CD8-positive, alpha-beta memory T cell (primary cell): ENCODE measurements at regions not wholly inside any gene's neighbourhood (a gene's known extent, or its start where the extent isn't known, plus 50 kb on each side); places are given as distances from the start of the nearest gene placed in this dataset.

Source experiments
- CTCF ChIA-PET: fragments of 350-600 bp; sonication (Branson Sonifier 250); formaldehyde crosslinking; loops from one replicate; lab custom pipeline; 2021; ENCODE audit warnings: antibody characterized with exemption; lab: Charles Lee
- POLR2A ChIA-PET: fragments of 350-600 bp; sonication (Branson Sonifier 250); formaldehyde crosslinking; loops from one replicate; lab custom pipeline; 2021; ENCODE audit warnings: antibody characterized with exemption; lab: Charles Lee
- DNase-seq, 5 donors: peaks; one replicate each; pipeline versions ENCODE4 v3.0.0 to v3.0.0-alpha.2; 2020 to 2022; ENCODE audit warnings: mixed read lengths in 1 of 5
- H3K27ac ChIP-seq: one replicate; pipeline ENCODE4 v1.7.0; 2013; ENCODE audit warnings: low read depth, mild to moderate bottlenecking, low read length, moderate library complexity
- H3K27me3 ChIP-seq: 2 replicates; pipeline ENCODE4 v1.7.0; 2013; ENCODE audit warnings: low read length, mild to moderate bottlenecking; ENCODE audit not compliant: insufficient read depth, poor library complexity, severe bottlenecking
- H3K36me3 ChIP-seq: 2 replicates; pipeline ENCODE4 v1.7.0; 2013; ENCODE audit warnings: mild to moderate bottlenecking, low read length, moderate library complexity; ENCODE audit not compliant: insufficient read depth
- H3K4me1 ChIP-seq: 2 replicates; pipeline ENCODE4 v1.7.0; 2013; ENCODE audit warnings: mild to moderate bottlenecking, low read length, moderate library complexity; ENCODE audit not compliant: insufficient read depth
- H3K4me3 ChIP-seq: 2 replicates; pipeline ENCODE4 v1.7.0; 2013; ENCODE audit warnings: mild to moderate bottlenecking, low read length
- H3K9me3 ChIP-seq: 2 replicates; pipeline ENCODE4 v1.7.0; 2013; ENCODE audit warnings: mild to moderate bottlenecking, low read length
- H3K27ac Mint-ChIP-seq, 8 donors: one replicate each; pipeline ENCODE4 v1.8.0; 2020 to 2021; ENCODE audit warnings: mixed read lengths in 8 of 8, mild to moderate bottlenecking in 6 of 8, inconsistent platforms in 3 of 8, moderate library complexity in 3 of 8
- H3K27me3 Mint-ChIP-seq, 2 donors: one replicate each; pipeline ENCODE4 v1.8.0; 2020 to 2021; ENCODE audit warnings: mixed read lengths in 2 of 2, mild to moderate bottlenecking in 1 of 2, moderate library complexity in 1 of 2
- H3K36me3 Mint-ChIP-seq, 3 donors: one replicate each; pipeline ENCODE4 v1.8.0; 2020 to 2021; ENCODE audit warnings: mixed read lengths in 3 of 3, inconsistent platforms in 1 of 3, mild to moderate bottlenecking in 1 of 3
- H3K4me1 Mint-ChIP-seq, 3 donors: one replicate each; pipeline ENCODE4 v1.8.0; 2020 to 2021; ENCODE audit warnings: mixed read lengths in 3 of 3, inconsistent platforms in 1 of 3, mild to moderate bottlenecking in 1 of 3
- H3K4me3 Mint-ChIP-seq, 7 donors: one replicate each; pipeline ENCODE4 v1.8.0; 2020 to 2021; ENCODE audit warnings: mixed read lengths in 7 of 7, mild to moderate bottlenecking in 6 of 7, moderate library complexity in 4 of 7, inconsistent platforms in 2 of 7
- H3K9me3 Mint-ChIP-seq, 5 donors: one replicate each; pipeline ENCODE4 v1.8.0; 2020 to 2022; ENCODE audit warnings: mixed read lengths in 5 of 5, mild to moderate bottlenecking in 3 of 5, moderate library complexity in 2 of 5, inconsistent platforms in 1 of 5

DNA sequence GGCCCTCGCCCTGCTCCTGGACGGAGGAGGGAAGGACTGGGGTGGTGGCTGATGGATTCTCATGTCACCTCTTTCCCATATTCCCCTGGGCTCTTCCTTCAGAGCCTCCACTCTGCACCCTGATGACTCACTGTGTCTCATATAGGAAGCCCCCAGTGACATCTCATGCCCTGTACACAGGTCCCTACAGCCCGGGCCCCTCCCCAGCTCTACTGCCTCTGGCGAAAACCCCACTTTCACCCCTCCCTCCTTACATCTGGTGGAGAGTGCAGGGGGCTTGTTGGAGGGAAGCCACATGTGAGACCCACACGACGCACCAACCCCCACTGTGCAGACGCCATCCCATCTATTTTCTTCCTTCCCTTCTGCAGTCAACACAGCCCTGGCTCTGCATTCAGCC lies 72.8 kb upstream of the ZNF479 start:
- ChIA-PET CTCF (no interaction called here), POLR2A (no interaction called here)
- Mint-ChIP-seq H3K4me1 (no peaks in the 10 kb centered on the region), H3K36me3 (peaks cover 0 to 2% (median 0%) of the 10 kb centered on the region in 3 donors), H3K9me3 (peaks cover 4 to 46% (median 19%) of the 10 kb centered on the region in 5 donors), H3K27ac (no peak overlapping the region), H3K27me3 (no peaks in the 10 kb centered on the region), H3K4me3 (no peak overlapping the region)
- no peak for DNase-seq
- no peak overlapping the region for H3K4me3 ChIP-seq
- H3K27ac ChIP-seq = no peak overlapping the region
- no peaks in the 10 kb centered on the region for H3K4me1 ChIP-seq
- no peaks in the 10 kb centered on the region for H3K27me3 ChIP-seq
- no peaks in the 10 kb centered on the region for H3K36me3 ChIP-seq
- no peaks in the 10 kb centered on the region for H3K9me3 ChIP-seq

DNA sequence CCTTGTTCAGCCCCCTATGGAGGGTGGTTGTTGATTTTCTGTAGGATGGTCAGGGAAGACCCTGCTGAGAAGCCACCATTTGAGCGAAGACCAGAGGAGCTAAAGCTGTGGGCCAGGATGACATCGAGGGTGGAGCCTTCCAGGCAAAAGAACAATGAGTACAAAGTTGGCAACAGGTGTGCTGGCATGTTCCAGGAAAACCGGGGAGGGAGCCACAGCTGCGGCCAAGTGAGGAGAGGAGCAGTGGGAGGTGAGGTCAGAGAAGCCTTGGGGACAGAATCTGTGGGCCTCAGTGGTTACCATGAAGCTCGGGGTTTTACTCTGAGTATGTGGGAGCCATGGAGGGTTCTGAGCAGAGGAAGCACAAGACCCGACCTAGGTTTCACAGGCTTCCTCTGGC lies 75.6 kb upstream of the ZNF479 start:
- Mint-ChIP-seq H3K4me1 (no peaks in the 10 kb centered on the region), H3K27me3 (no peaks in the 10 kb centered on the region), H3K27ac (no peak overlapping the region), H3K9me3 (peaks cover 8 to 43% (median 20%) of the 10 kb centered on the region in 5 donors), H3K36me3 (peaks cover 0 to 2% (median 0%) of the 10 kb centered on the region in 3 donors), H3K4me3 (no peak overlapping the region)
- CTCF ChIA-PET = no interaction called here
- Histone ChIP-seq H3K27me3 (no peaks in the 10 kb centered on the region), H3K4me1 (no peaks in the 10 kb centered on the region), H3K9me3 (no peaks in the 10 kb centered on the region), H3K4me3 (no peak overlapping the region), H3K27ac (no peak overlapping the region), H3K36me3 (no peaks in the 10 kb centered on the region)
- no peak for DNase-seq
- POLR2A ChIA-PET = no interaction called here

DNA sequence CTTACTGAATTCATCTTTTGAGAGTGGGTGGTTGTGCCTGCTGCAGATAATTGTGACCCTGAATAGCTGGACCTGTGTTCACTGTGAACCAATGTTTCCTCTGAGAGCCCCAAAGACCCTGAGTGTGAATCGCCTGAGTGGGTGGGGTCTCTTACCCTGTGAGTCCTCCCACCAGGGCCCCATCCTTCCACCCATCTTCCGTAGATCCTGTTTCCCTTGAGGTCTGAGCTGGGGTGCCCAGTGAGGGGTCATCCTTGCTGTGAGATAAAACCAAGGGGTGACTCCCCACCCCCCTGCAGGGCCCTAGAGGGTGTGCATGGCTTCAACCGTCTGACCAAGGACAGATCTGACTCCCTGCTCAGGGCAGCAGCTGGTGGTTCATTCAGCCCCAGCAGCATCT lies 78.0 kb upstream of the ZNF479 start:
- no peaks in the 10 kb centered on the region for H3K9me3 ChIP-seq

DNA sequence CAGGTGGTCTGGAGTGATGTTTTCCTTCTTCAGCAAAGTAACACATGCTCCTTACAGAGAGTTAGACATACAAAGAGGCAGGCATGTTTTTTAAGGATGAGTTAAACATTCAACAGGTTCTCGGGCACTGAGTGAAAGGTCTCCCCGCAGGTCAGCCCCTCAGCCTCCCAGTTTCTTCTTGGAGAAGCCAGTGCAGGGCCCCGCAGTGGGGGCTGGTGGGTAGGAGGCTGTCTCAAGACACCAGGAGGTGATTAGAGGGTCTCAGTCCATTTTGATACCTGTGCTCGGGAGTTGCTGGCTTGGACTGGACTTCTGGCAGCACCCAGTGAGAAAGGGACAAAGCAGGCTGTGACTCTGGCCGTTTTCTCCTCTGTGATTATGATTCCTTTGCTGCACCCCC lies 78.6 kb upstream of the ZNF479 start:
- Mint-ChIP-seq H3K27me3 (no peaks in the 10 kb centered on the region), H3K4me1 (no peaks in the 10 kb centered on the region), H3K27ac (no peak overlapping the region), H3K9me3 (peaks cover 20 to 58% (median 27%) of the 10 kb centered on the region in 5 donors), H3K36me3 (peaks cover 0 to 2% (median 0%) of the 10 kb centered on the region in 3 donors), H3K4me3 (no peak overlapping the region)
- no peaks in the 10 kb centered on the region for H3K36me3 ChIP-seq
- H3K27ac ChIP-seq = no peak overlapping the region
- H3K27me3 ChIP-seq = no peaks in the 10 kb centered on the region
- H3K4me1 ChIP-seq = no peaks in the 10 kb centered on the region
- ChIA-PET POLR2A (no interaction called here), CTCF (no interaction called here)
- no peak for DNase-seq
- no peak overlapping the region for H3K4me3 ChIP-seq
- H3K9me3 ChIP-seq = no peaks in the 10 kb centered on the region

More for the DNA sequence above, 78.0 kb upstream of the ZNF479 start:
- Mint-ChIP-seq H3K9me3 (peaks cover 16 to 53% (median 22%) of the 10 kb centered on the region in 5 donors), H3K27me3 (no peaks in the 10 kb centered on the region), H3K27ac (no peak overlapping the region), H3K36me3 (peaks cover 0 to 2% (median 0%) of the 10 kb centered on the region in 3 donors), H3K4me1 (no peaks in the 10 kb centered on the region), H3K4me3 (no peak overlapping the region)
- DNase-seq = no peak
- H3K27me3 ChIP-seq = no peaks in the 10 kb centered on the region
- CTCF ChIA-PET = no interaction called here
- POLR2A ChIA-PET = no interaction called here
- H3K36me3 ChIP-seq = no peaks in the 10 kb centered on the region
- no peak overlapping the region for H3K27ac ChIP-seq
- H3K4me1 ChIP-seq = no peaks in the 10 kb centered on the region
- H3K4me3 ChIP-seq = no peak overlapping the region

DNA sequence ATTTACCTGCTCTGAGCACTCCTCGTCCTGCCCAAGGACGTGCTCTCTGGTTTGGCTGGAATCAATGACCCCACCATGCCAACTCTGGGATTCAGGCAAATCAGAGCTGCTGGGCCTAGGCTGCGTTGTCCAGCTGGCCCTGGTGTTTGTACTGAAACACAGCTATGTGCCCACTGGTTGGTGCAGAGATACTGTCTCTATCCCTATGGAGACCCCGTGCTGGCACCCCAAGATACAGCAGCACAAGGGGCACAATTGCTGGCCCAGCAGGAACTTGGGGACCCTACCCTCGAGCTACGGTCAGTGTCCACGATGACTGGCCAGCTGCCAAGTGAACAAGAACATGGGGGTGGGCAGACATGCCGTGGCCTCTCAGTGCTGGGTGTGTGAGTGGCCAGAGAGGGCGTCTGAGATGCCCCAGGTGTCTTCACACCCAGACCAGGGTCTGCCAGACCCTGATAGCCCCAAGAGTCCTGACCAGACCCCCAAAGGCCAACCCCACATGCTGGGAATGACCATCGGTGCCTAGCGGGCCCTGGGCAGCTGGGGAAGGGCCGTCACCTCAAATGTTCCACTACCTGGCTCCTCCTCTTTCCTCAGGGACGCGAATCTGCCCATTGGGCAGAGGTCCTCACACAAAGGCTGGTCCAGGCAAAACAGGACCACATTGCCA lies 79.3 kb upstream of the ZNF479 start:
- Histone ChIP-seq H3K9me3 (no peaks in the 10 kb centered on the region), H3K36me3 (no peaks in the 10 kb centered on the region), H3K4me1 (no peaks in the 10 kb centered on the region), H3K4me3 (no peak overlapping the region), H3K27ac (no peak overlapping the region), H3K27me3 (no peaks in the 10 kb centered on the region)
- Mint-ChIP-seq H3K27ac (no peak overlapping the region), H3K36me3 (peaks cover 0 to 3% (median 2%) of the 10 kb centered on the region in 3 donors), H3K27me3 (no peaks in the 10 kb centered on the region), H3K4me3 (no peak overlapping the region), H3K4me1 (peaks cover 0 to 1% (median 0%) of the 10 kb centered on the region in 3 donors), H3K9me3 (peaks cover 24 to 59% (median 34%) of the 10 kb centered on the region in 5 donors)
- ChIA-PET CTCF (no interaction called here), POLR2A (no interaction called here)
- DNase-seq = no peak

DNA sequence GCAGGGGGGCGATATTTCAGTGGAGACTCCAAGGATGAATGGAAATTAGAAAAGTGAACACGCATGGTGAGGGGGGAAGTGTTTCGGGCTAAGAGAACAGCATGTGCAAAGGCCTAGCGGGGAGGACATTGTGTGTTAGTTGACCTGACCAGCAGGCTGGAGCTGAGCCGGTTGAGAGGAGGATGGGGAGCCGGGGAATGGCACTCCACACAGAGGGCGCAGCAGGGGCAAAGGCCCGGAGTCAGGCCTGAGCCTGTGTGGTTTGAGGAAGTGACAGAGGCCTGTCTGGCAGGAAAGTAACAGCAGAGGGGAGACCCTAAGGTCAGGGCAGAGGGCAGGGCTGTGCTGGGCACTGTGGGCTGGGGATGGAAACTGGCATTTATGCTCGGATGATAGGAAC lies 83.2 kb upstream of the ZNF479 start:
- Histone ChIP-seq H3K27me3 (no peaks in the 10 kb centered on the region), H3K27ac (no peak overlapping the region), H3K4me3 (no peak overlapping the region), H3K4me1 (no peaks in the 10 kb centered on the region), H3K36me3 (no peaks in the 10 kb centered on the region), H3K9me3 (no peaks in the 10 kb centered on the region)
- Mint-ChIP-seq H3K4me3 (no peak overlapping the region), H3K4me1 (peaks cover 0 to 9% (median 0%) of the 10 kb centered on the region in 3 donors), H3K9me3 (peaks cover 44 to 73% (median 60%) of the 10 kb centered on the region in 5 donors), H3K27me3 (peaks cover 0 to 8% of the 10 kb centered on the region in 2 donors), H3K36me3 (peaks cover 0 to 13% (median 0%) of the 10 kb centered on the region in 3 donors), H3K27ac (peak overlapping the region in 1 of 8 donors; percentile 4)
- ChIA-PET CTCF (no interaction called here), POLR2A (no interaction called here)
- DNase-seq = no peak

DNA sequence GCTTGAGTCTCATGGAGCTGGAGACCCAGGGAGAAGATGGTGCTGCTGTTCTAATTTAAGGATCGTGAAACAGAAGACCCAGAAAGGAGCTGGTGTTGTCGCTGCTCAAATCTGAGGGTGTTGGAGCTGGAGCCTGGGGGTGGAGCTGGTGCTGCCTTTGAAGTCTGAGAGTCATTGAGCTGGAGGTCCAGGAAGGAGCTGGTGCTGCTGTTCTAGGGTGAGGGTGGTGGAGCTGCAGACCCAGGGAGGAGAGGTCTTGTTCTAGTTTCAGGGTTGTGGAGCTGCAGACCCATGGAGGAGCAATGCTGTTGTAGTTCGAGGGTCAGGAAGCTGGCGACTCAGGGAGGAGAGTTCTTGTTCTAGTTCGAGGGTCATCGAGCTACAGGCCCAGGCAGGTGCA lies 84.1 kb upstream of the ZNF479 start:
- Histone ChIP-seq H3K36me3 (no peaks in the 10 kb centered on the region), H3K4me1 (no peaks in the 10 kb centered on the region), H3K27me3 (no peaks in the 10 kb centered on the region), H3K4me3 (no peak overlapping the region), H3K27ac (no peak overlapping the region), H3K9me3 (no peaks in the 10 kb centered on the region)
- Mint-ChIP-seq H3K4me3 (no peak overlapping the region), H3K4me1 (peaks cover 0 to 9% (median 1%) of the 10 kb centered on the region in 3 donors), H3K36me3 (peaks cover 0 to 13% (median 0%) of the 10 kb centered on the region in 3 donors), H3K9me3 (peaks cover 52 to 79% (median 66%) of the 10 kb centered on the region in 5 donors), H3K27me3 (peaks cover 0 to 8% of the 10 kb centered on the region in 2 donors), H3K27ac (no peak overlapping the region)
- ChIA-PET CTCF (no interaction called here), POLR2A (no interaction called here)
- no peak for DNase-seq

DNA sequence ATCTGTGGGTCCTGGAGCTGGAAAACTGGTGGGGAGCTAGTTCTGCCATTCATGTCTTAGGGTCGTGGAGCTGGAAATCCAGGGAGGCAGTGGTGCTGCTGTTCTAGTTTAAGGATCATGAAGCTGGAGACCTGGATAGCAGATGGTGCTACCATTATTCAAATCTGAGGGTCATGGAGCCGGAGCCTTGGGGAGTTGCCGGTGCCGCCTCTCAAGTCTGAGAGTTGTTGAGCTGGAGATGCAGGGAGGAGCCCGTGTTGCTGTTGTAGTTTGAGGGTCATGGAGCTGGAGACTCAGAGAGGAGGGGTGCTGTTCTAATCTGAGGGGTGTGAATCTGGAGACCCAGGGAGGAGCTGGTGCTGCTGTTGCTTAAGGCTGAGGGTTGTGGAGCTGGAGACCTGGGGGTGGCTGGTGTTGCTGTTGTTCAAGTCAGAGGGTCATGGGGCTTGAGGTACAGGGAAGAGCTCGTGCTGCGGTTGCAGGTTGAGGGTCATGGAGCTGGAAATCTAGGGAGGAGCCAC lies 86.0 kb upstream of the ZNF479 start:
- CTCF ChIA-PET = no interaction called here
- POLR2A ChIA-PET = no interaction called here
- DNase-seq = no peak

More for the DNA sequence above, 86.0 kb upstream of the ZNF479 start:
- no peaks in the 10 kb centered on the region for H3K27me3 ChIP-seq
- peaks cover 0 to 9% of the 10 kb centered on the region in 2 donors for H3K27me3 Mint-ChIP-seq
- H3K27ac ChIP-seq = no peak overlapping the region
- no peak overlapping the region for H3K27ac Mint-ChIP-seq
- H3K4me3 ChIP-seq = no peak overlapping the region
- peaks cover 56 to 86% (median 67%) of the 10 kb centered on the region in 5 donors for H3K9me3 Mint-ChIP-seq
- peaks cover 0 to 9% (median 1%) of the 10 kb centered on the region in 3 donors for H3K4me1 Mint-ChIP-seq
- no peak overlapping the region for H3K4me3 Mint-ChIP-seq
- H3K9me3 ChIP-seq = no peaks in the 10 kb centered on the region
- H3K36me3 Mint-ChIP-seq = peaks cover 0 to 13% (median 0%) of the 10 kb centered on the region in 3 donors
- no peaks in the 10 kb centered on the region for H3K36me3 ChIP-seq
- H3K4me1 ChIP-seq = no peaks in the 10 kb centered on the region
